ENCODE measurements at regions not wholly inside any gene's neighbourhood (a gene's known extent, or its start where the extent isn't known, plus 50 kb on each side); places are given as distances from the start of the nearest gene placed in this dataset.

DNA sequence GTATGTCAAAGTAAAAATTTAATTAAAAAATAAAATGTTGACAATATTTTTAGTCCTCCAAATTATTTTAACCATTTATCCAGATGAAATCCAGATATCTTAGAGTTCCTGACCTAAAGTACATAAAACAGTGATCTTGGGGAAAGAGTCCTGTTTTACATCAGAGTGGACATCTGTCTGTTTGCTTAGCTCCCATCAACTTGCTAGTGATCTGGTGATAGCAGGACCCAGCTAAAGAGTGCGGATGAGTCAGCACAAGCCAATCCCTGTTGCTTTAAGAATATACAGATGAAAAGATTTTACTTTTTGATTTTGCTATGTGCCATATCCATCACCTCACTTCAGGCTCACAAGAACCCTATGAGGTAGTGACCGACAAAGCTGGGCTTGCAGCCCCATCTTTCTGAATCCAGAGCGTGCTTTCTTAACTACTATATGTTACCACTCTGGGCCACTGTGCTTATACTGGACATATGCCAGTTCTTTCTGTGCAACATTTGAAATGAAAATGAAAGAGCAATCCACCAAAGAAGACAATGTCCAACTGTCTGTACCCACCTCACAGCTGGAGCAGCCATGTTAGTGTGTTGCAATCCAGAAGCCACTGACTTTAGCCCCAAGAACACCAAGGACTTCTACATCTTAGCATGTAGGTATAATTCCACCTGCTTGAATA is 167.6 kb upstream of the SESN3 start:
- TF ChIP-seq POLR2A (IDR thresholded peaks at IDR 0.05) (no peak), EP300 (IDR thresholded peaks at IDR 0.05) (no peak), CTCF (IDR thresholded peaks at IDR 0.05) (no peak)

All from ovary (tissue), 3 donors.